Epithelial cell of esophagus (primary cell): ENCODE measurements at regions not wholly inside any gene's neighbourhood (a gene's known extent, or its start where the extent isn't known, plus 50 kb on each side); places are given as distances from the start of the nearest gene placed in this dataset.

Experiments
- DNase-seq: peaks from one replicate; pipeline ENCODE4 v3.0.0; 2010; ENCODE audit warnings: low read depth
- H3K4me3 ChIP-seq: 2 replicates; pipeline ENCODE4 v1.5.1; 2011; ENCODE audit warnings: mild to moderate bottlenecking, low read length, control low read depth
- CTCF ChIP-seq: IDR thresholded peaks from 2 replicates; pipeline ENCODE4 v1.5.1; 2011; ENCODE audit warnings: low read depth, mild to moderate bottlenecking, low read length, control low read depth, inconsistent platforms; ENCODE audit not compliant: insufficient read depth; ENCODE audit errors: missing control alignments

GRCh38 chr2:8550937-8551621 is 130.8 kb upstream of the ID2 start:
- no peak overlapping the region for H3K4me3 ChIP-seq
- TF ChIP-seq CTCF: no peak
- DNase-seq: no peak

- no peak for TF ChIP-seq CTCF
- H3K4me3 ChIP-seq: no peak overlapping the region
- DNase-seq: no peak
Measured at GRCh38 chr2:8551622-8552074, 130.2 kb upstream of the ID2 start.

GRCh38 chr2:8552293-8552801 is 129.5 kb upstream of the ID2 start:
- no peak overlapping the region for H3K4me3 ChIP-seq
- DNase-seq: no peak
- no peak for TF ChIP-seq CTCF

- no peak for TF ChIP-seq CTCF
- H3K4me3 ChIP-seq: no peak overlapping the region
- no peak for DNase-seq
Measured at GRCh38 chr2:8553643-8554042, 128.2 kb upstream of the ID2 start.

GRCh38 chr2:8554296-8554806 is 127.5 kb upstream of the ID2 start:
- DNase-seq: no peak
- no peak for TF ChIP-seq CTCF
- H3K4me3 ChIP-seq: no peak overlapping the region

- no peak for TF ChIP-seq CTCF
- DNase-seq: no peak
- no peak overlapping the region for H3K4me3 ChIP-seq
Measured at GRCh38 chr2:8555543-8555942, 126.3 kb upstream of the ID2 start.

- no peak for TF ChIP-seq CTCF
- DNase-seq: no peak
- no peak overlapping the region for H3K4me3 ChIP-seq
Measured at GRCh38 chr2:8558096-8558495, 123.8 kb upstream of the ID2 start.
